ENCODE measurements at regions not wholly inside any gene's neighbourhood (a gene's known extent, or its start where the extent isn't known, plus 50 kb on each side); places are given as distances from the start of the nearest gene placed in this dataset.
A peak's percentile ranks its signal among the peaks of the same experiment; 100 is the strongest.
"Not testable (repeated sequence)": the region's sequence is repeated elsewhere in the genome, so short reads cannot be mapped to it uniquely, and the experiment has no call there.

DNA sequence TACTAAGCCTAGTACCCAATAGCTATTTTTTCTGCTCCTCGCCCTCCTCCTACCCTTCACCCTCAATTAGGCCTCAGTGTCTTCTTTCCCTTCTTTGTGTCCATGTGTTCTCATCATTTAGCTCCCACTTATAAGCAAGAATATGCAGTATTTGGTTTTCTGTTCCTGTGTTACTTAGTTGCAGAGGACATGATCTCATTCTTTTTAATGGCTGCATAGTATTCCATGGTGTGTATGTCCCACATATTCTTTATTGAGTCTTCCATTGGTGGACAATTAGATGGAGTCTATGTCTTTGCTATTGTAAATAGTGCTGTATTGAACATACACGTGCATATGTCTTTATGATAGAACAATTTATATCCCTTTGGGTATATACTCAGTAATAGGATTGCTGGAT lies 106.9 kb upstream of the NR5A2 start:
- peaks cover 0 to 5% (median 5%) of the 10 kb centered on the region in 3 donors for H3K9me3 Mint-ChIP-seq
- Histone ChIP-seq H3K36me3 (ENCODE audit: control insufficient read depth in 2 of 2, extremely low read depth in 1 of 2, insufficient read depth in 1 of 2, low read length in 1 of 2) (no peaks in the 10 kb centered on the region), H3K27ac (ENCODE audit: low read length) (no peak overlapping the region), H3K4me3 (ENCODE audit: control insufficient read depth in 1 of 2, extremely low read depth in 1 of 2, low read length in 1 of 2) (no peak overlapping the region), H3K27me3 (replicated peaks in 1 of 2; ENCODE audit: control insufficient read depth in 2 of 2, extremely low read depth in 1 of 2, insufficient read depth in 2 of 2, low read length in 1 of 2) (no peaks in the 10 kb centered on the region), H3K4me1 (ENCODE audit: control insufficient read depth in 1 of 2, extremely low read depth in 1 of 2, insufficient read depth in 2 of 2, low read length in 2 of 2) (no peaks in the 10 kb centered on the region), H3K9me3 (no peaks in the 10 kb centered on the region)
- no peak overlapping the region for H3K4me3 Mint-ChIP-seq
- H3K4me1 Mint-ChIP-seq: no peaks in the 10 kb centered on the region
- H3K27ac Mint-ChIP-seq: no peak overlapping the region
- peaks cover 12 to 25% of the 10 kb centered on the region in 2 donors for H3K27me3 Mint-ChIP-seq
- POLR2A ChIA-PET: no interaction called here
- H3K36me3 Mint-ChIP-seq: no peaks in the 10 kb centered on the region
- CTCF ChIA-PET: no interaction called here
- no peak for ATAC-seq (replicated peaks in 1 of 4)
- no peak for DNase-seq
- no CpG with 5 or more reads among the region's 2 CpGs for WGBS (ENCODE audit: insufficient coverage)

DNA sequence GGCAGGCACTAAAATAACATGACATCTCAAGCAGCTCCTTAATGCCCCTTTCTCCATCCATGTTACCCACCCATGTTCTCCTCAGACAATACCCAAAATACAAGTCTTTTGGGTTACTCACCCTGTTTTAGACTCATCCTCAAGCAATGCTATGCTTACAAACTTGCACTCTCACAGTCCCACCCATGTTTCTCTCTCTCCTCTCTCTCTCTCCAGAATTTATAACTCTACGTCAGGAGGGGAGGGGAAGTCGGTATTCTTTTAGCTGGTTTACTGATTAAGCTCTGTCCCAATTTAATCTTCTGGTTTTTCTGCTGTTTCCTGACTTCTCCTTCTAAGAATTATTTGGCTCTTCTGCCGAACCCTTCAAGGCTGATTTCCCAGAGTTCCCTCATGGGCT lies 98.0 kb upstream of the NR5A2 start:
- Histone ChIP-seq H3K27ac (ENCODE audit: low read length) (no peak overlapping the region), H3K27me3 (replicated peaks in 1 of 2; ENCODE audit: control insufficient read depth in 2 of 2, extremely low read depth in 1 of 2, insufficient read depth in 2 of 2, low read length in 1 of 2) (peaks cover 0 to 8% of the 10 kb centered on the region in 2 experiments), H3K4me3 (ENCODE audit: control insufficient read depth in 1 of 2, extremely low read depth in 1 of 2, low read length in 1 of 2) (no peak overlapping the region), H3K9me3 (no peaks in the 10 kb centered on the region), H3K36me3 (ENCODE audit: control insufficient read depth in 2 of 2, extremely low read depth in 1 of 2, insufficient read depth in 1 of 2, low read length in 1 of 2) (no peaks in the 10 kb centered on the region), H3K4me1 (ENCODE audit: control insufficient read depth in 1 of 2, extremely low read depth in 1 of 2, insufficient read depth in 2 of 2, low read length in 2 of 2) (peaks cover 2 to 3% of the 10 kb centered on the region in 2 experiments)
- Mint-ChIP-seq H3K36me3 (no peaks in the 10 kb centered on the region), H3K27me3 (no peaks in the 10 kb centered on the region), H3K4me3 (no peak overlapping the region), H3K9me3 (no peaks in the 10 kb centered on the region), H3K27ac (no peak overlapping the region), H3K4me1 (peaks cover 9 to 11% (median 9%) of the 10 kb centered on the region in 3 donors)
- ChIA-PET POLR2A (no interaction called here), CTCF (interaction anchor here in 1 of 2 donors (0.6 kb wide), 1 partner anchor 589 kb away, joined by 4 read pairs; no protein-coding TSS in a partner anchor)
- WGBS (ENCODE audit: insufficient coverage): no CpG with 5 or more reads among the region's 3 CpGs
- no peak for ATAC-seq (replicated peaks in 1 of 4)
- DNase-seq: no peak

DNA sequence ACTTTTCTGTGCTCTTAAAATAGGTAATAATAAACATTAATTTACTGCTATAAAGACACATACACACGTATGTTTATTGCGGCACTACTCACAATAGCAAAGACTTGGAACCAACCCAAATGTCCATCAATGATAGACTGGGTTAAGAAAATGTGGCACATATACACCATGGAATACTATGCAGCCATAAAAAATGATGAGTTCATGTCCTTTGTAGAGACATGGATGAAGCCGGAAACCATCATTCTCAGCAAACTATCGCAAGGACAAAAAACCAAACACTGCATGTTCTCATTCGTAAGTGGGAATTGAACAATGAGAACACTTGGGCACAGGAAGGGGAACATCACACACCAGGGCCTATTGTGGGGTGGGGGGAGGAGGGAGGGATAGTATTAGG lies 97.4 kb upstream of the NR5A2 start:
- H3K9me3 ChIP-seq; POLR2A ChIA-PET; H3K27ac ChIP-seq (ENCODE audit: low read length); H3K36me3 Mint-ChIP-seq; H3K27me3 Mint-ChIP-seq; DNase-seq; H3K4me3 ChIP-seq (ENCODE audit: control insufficient read depth in 1 of 2, extremely low read depth in 1 of 2, low read length in 1 of 2); H3K4me3 Mint-ChIP-seq; ATAC-seq (replicated peaks in 1 of 4); H3K36me3 ChIP-seq (ENCODE audit: control insufficient read depth in 2 of 2, extremely low read depth in 1 of 2, insufficient read depth in 1 of 2, low read length in 1 of 2); H3K4me1 ChIP-seq (ENCODE audit: control insufficient read depth in 1 of 2, extremely low read depth in 1 of 2, insufficient read depth in 2 of 2, low read length in 2 of 2); H3K27me3 ChIP-seq (replicated peaks in 1 of 2; ENCODE audit: control insufficient read depth in 2 of 2, extremely low read depth in 1 of 2, insufficient read depth in 2 of 2, low read length in 1 of 2); H3K27ac Mint-ChIP-seq; CTCF ChIA-PET; H3K9me3 Mint-ChIP-seq: not testable (repeated sequence)
- WGBS (ENCODE audit: insufficient coverage): no CpG with 5 or more reads among the region's 5 CpGs
- H3K4me1 Mint-ChIP-seq: peaks cover 9 to 11% (median 9%) of the 10 kb centered on the region in 3 donors

DNA sequence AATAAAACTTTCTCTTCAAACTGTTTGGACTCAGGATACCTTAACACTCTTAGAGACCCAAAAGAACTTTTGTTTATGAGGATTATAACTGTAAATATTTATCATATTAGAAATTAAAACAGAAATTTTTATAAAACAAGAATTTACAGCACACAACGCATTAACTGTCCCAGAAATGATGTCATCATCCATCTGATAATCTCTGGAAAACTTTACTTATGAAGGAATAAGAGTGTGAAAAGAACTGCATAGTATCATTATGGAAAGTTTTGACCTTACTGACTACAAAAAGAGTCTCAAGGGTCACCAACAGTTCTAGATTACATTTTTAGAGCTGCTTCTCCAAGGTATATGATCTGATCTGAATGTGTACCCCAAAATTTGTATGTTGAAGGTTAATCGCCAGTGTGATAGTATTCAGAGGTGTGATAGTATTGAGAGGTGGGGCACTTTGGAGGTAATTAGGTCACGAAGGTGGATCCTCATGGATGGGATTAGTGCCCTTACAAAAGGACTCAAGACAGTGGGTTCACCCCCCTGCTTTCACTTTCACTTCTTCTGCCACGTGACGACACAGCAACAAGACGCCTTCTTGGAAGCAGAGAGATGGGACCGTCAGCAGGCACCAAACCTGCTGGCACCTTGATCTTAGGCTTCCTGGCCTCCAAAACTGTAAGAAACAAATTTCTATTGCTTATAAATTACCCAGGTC lies 95.7 kb upstream of the NR5A2 start:
- Histone ChIP-seq H3K9me3 (no peaks in the 10 kb centered on the region), H3K4me3 (ENCODE audit: control insufficient read depth in 1 of 2, extremely low read depth in 1 of 2, low read length in 1 of 2) (peak overlapping the region; percentile 5 to 10), H3K27me3 (replicated peaks in 1 of 2; ENCODE audit: control insufficient read depth in 2 of 2, extremely low read depth in 1 of 2, insufficient read depth in 2 of 2, low read length in 1 of 2) (peaks cover 0 to 14% of the 10 kb centered on the region in 2 experiments), H3K27ac (ENCODE audit: low read length) (no peak overlapping the region), H3K4me1 (ENCODE audit: control insufficient read depth in 1 of 2, extremely low read depth in 1 of 2, insufficient read depth in 2 of 2, low read length in 2 of 2) (peaks cover 2 to 3% of the 10 kb centered on the region in 2 experiments), H3K36me3 (ENCODE audit: control insufficient read depth in 2 of 2, extremely low read depth in 1 of 2, insufficient read depth in 1 of 2, low read length in 1 of 2) (no peaks in the 10 kb centered on the region)
- CTCF ChIA-PET: no interaction called here
- peak in 2 of 4 experiments; percentile 50 to 68 for ATAC-seq (replicated peaks in 1 of 4)
- no peaks in the 10 kb centered on the region for H3K36me3 Mint-ChIP-seq
- H3K4me3 Mint-ChIP-seq: peak overlapping the region; percentile 72 to 78 (median 76)
- DNase-seq: peak in 22 of 35 experiments; percentile 3 to 41 (median 12)
- POLR2A ChIA-PET: no interaction called here
- H3K4me1 Mint-ChIP-seq: peaks cover 9 to 11% (median 9%) of the 10 kb centered on the region in 3 donors
- H3K9me3 Mint-ChIP-seq: no peaks in the 10 kb centered on the region
- H3K27me3 Mint-ChIP-seq: peaks cover 9 to 11% of the 10 kb centered on the region in 2 donors
- 44% methylated on average over 5 of the region's 7 CpGs for WGBS (ENCODE audit: insufficient coverage)
- H3K27ac Mint-ChIP-seq: peak overlapping the region; percentile 29 to 81

DNA sequence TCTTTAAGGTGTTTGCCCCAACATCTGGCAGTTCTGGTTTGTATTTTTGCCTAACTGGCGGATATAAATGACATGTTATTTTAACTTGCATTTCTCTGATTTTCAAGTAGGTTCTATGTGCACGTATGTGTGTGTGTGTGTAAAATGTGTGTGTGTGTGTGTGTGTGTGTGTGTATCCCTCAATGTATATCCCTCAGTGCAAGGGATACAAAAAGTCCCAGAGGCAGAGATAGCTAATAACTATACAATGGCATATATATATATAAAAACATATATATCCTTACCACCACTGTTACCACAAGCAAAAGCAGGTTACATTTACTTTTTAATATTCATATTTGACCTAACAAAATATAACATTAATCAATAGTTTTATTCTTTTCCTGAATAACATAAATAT lies 95.0 kb upstream of the NR5A2 start:
- DNase-seq: no peak
- peaks cover 0 to 14% of the 10 kb centered on the region in 2 experiments for H3K27me3 ChIP-seq (replicated peaks in 1 of 2; ENCODE audit: control insufficient read depth in 2 of 2, extremely low read depth in 1 of 2, insufficient read depth in 2 of 2, low read length in 1 of 2)
- peak overlapping the region; percentile 5 to 10 for H3K4me3 ChIP-seq (ENCODE audit: control insufficient read depth in 1 of 2, extremely low read depth in 1 of 2, low read length in 1 of 2)
- POLR2A ChIA-PET: no interaction called here
- peaks cover 12 to 13% of the 10 kb centered on the region in 2 donors for H3K27me3 Mint-ChIP-seq
- H3K27ac Mint-ChIP-seq: peak overlapping the region in 1 of 2 donors; percentile 81
- H3K36me3 Mint-ChIP-seq: no peaks in the 10 kb centered on the region
- no peaks in the 10 kb centered on the region for H3K9me3 Mint-ChIP-seq
- no peak overlapping the region for H3K27ac ChIP-seq (ENCODE audit: low read length)
- CTCF ChIA-PET: interaction anchor here in 1 of 2 donors (0.6 kb wide), 1 partner anchor 1039 kb away, joined by 3 read pairs; no protein-coding TSS in a partner anchor
- H3K36me3 ChIP-seq (ENCODE audit: control insufficient read depth in 2 of 2, extremely low read depth in 1 of 2, insufficient read depth in 1 of 2, low read length in 1 of 2): no peaks in the 10 kb centered on the region
- H3K9me3 ChIP-seq: no peaks in the 10 kb centered on the region
- no peak for ATAC-seq (replicated peaks in 1 of 4)
- peaks cover 2 to 3% of the 10 kb centered on the region in 2 experiments for H3K4me1 ChIP-seq (ENCODE audit: control insufficient read depth in 1 of 2, extremely low read depth in 1 of 2, insufficient read depth in 2 of 2, low read length in 2 of 2)
- peak overlapping the region; percentile 72 to 78 (median 76) for H3K4me3 Mint-ChIP-seq
- no CpG with 5 or more reads among the region's 2 CpGs for WGBS (ENCODE audit: insufficient coverage)
- peaks cover 9 to 11% (median 9%) of the 10 kb centered on the region in 3 donors for H3K4me1 Mint-ChIP-seq

DNA sequence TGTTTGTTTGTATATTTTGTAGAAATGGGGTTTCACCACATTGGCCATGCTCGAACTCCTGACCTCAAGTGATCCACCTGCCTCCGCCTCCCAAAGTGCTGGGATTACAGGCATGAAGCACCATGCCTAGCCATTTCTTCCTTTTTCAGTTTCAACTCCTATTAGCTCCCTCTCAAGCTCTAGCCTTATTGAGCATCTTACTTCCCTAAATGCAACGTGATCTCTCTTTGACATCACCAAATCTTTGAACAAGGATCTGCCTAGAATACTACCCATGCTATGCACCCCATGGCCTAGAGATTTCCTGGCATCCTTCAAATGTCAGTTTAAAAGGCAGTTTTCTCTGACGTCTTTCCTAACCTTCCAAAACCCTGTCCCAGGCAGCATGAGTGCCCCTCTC lies 91.1 kb upstream of the NR5A2 start:
- no peaks in the 10 kb centered on the region for H3K36me3 ChIP-seq (ENCODE audit: control insufficient read depth in 2 of 2, extremely low read depth in 1 of 2, insufficient read depth in 1 of 2, low read length in 1 of 2)
- POLR2A ChIA-PET: interaction anchor here in 1 of 2 donors (0.6 kb wide), 1 partner anchor 565 kb away, joined by 7 read pairs; no protein-coding TSS in a partner anchor
- H3K9me3 Mint-ChIP-seq: no peaks in the 10 kb centered on the region
- H3K27me3 Mint-ChIP-seq: peaks cover 16 to 28% of the 10 kb centered on the region in 2 donors
- CTCF ChIA-PET: no interaction called here
- DNase-seq: no peak
- no peaks in the 10 kb centered on the region for H3K9me3 ChIP-seq
- no peak overlapping the region for H3K27ac ChIP-seq (ENCODE audit: low read length)
- no peak overlapping the region for H3K4me3 ChIP-seq (ENCODE audit: control insufficient read depth in 1 of 2, extremely low read depth in 1 of 2, low read length in 1 of 2)
- WGBS (ENCODE audit: insufficient coverage): 77% methylated on average over 4 of the region's 4 CpGs
- H3K4me1 ChIP-seq (ENCODE audit: control insufficient read depth in 1 of 2, extremely low read depth in 1 of 2, insufficient read depth in 2 of 2, low read length in 2 of 2): peaks cover 4 to 5% of the 10 kb centered on the region in 2 experiments
- H3K27me3 ChIP-seq (replicated peaks in 1 of 2; ENCODE audit: control insufficient read depth in 2 of 2, extremely low read depth in 1 of 2, insufficient read depth in 2 of 2, low read length in 1 of 2): peaks cover 0 to 19% of the 10 kb centered on the region in 2 experiments
- no peak for ATAC-seq (replicated peaks in 1 of 4)
- H3K4me1 Mint-ChIP-seq: peaks cover 18 to 21% (median 20%) of the 10 kb centered on the region in 3 donors
- no peak overlapping the region for H3K27ac Mint-ChIP-seq
- no peak overlapping the region for H3K4me3 Mint-ChIP-seq
- no peaks in the 10 kb centered on the region for H3K36me3 Mint-ChIP-seq
